Nucleus accumbens (tissue), 56 donors: ENCODE measurements at regions not wholly inside any gene's neighbourhood (a gene's known extent, or its start where the extent isn't known, plus 50 kb on each side); places are given as distances from the start of the nearest gene placed in this dataset.

ENCODE experiments used
- DNase-seq, 56 donors: peaks; one replicate each; lab custom pipeline; 2025; lab: John Stamatoyannopoulos, UW

GRCh38 chr14:22479132-22479531 lies 109.9 kb downstream of the DAD1 start:
- DNase-seq = no peak

- no peak for DNase-seq
These were observed 110.4 kb downstream of the DAD1 start for GRCh38 chr14:22478670-22479069.

- no peak for DNase-seq
These were observed 110.8 kb downstream of the DAD1 start for GRCh38 chr14:22478247-22478646.

GRCh38 chr14:22477569-22478194 lies 111.3 kb downstream of the DAD1 start:
- DNase-seq = no peak

- no peak for DNase-seq
These were observed 112.1 kb downstream of the DAD1 start for GRCh38 chr14:22476887-22477286.

GRCh38 chr14:22476005-22476751 lies 112.8 kb downstream of the DAD1 start:
- DNase-seq = no peak

GRCh38 chr14:22475381-22475780 lies 113.6 kb downstream of the DAD1 start:
- DNase-seq = no peak

GRCh38 chr14:22474730-22475351 lies 114.2 kb downstream of the DAD1 start:
- DNase-seq = no peak

- peak in 36 of 56 donors; percentile 4 to 71 (median 24) for DNase-seq
These were observed 115.8 kb downstream of the DAD1 start for GRCh38 chr14:22472935-22473854.

GRCh38 chr14:22472466-22472865 lies 116.6 kb downstream of the DAD1 start:
- DNase-seq = no peak

- DNase-seq = peak in 33 of 56 donors; percentile 5 to 56 (median 24)
These were observed 117.4 kb downstream of the DAD1 start for GRCh38 chr14:22471545-22472121.

GRCh38 chr14:22469538-22470303 lies 119.3 kb downstream of the DAD1 start:
- peak in 26 of 56 donors; percentile 3 to 61 (median 16) for DNase-seq

- DNase-seq = no peak
These were observed 120.2 kb downstream of the DAD1 start for GRCh38 chr14:22468830-22469229.

- no peak for DNase-seq
These were observed 122.5 kb downstream of the DAD1 start for GRCh38 chr14:22466491-22466890.

- no peak for DNase-seq
These were observed 123.7 kb downstream of the DAD1 start for GRCh38 chr14:22465201-22465840.

- no peak for DNase-seq
These were observed 124.4 kb downstream of the DAD1 start for GRCh38 chr14:22464422-22465142.

GRCh38 chr14:22463763-22464173 lies 125.3 kb downstream of the DAD1 start:
- DNase-seq = no peak

GRCh38 chr14:22462923-22463322 lies 126.1 kb downstream of the DAD1 start:
- no peak for DNase-seq
